ENCODE measurements at regions not wholly inside any gene's neighbourhood (a gene's known extent, or its start where the extent isn't known, plus 50 kb on each side); places are given as distances from the start of the nearest gene placed in this dataset.

DNA sequence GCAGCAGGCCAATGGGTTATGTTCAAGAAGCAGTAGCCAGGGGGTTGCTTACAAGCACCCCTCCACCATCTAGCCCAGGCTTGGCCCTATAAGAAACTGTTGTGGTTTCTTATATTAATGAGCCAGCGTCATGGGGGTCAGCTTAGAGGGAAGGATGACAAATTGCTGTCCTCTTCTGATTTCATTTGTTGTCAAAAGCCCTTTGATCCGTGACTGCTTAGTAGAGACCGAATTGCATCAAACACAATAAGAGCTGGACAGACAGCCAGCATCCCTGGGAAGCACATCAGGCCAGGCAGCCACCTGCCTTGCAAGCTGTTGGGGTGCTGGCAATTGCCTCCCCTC lies 206.6 kb upstream of the SETBP1 start:
- ChIA-PET CTCF (no interaction called here), POLR2A (no interaction called here)
- Histone ChIP-seq H3K27me3 (replicated peaks in 2 of 5; ENCODE audit: control insufficient read depth in 4 of 5, insufficient read depth in 5 of 5, low read length in 4 of 5) (no peaks in the 10 kb centered on the region), H3K9me3 (ENCODE audit: control extremely low read depth in 1 of 5, control insufficient read depth in 4 of 5, insufficient read depth in 2 of 5, low read depth in 1 of 5, low read length in 4 of 5) (peaks cover 0 to 17% (median 2%) of the 10 kb centered on the region in 5 experiments), H3K27ac (ENCODE audit: insufficient read depth in 1 of 2, low read depth in 1 of 2, low read length in 2 of 2, poor library complexity in 1 of 2, severe bottlenecking in 2 of 2) (no peak overlapping the region), H3K36me3 (ENCODE audit: control insufficient read depth in 4 of 4, insufficient read depth in 4 of 4, low read length in 3 of 4) (no peaks in the 10 kb centered on the region), H3K4me1 (ENCODE audit: control extremely low read depth in 1 of 4, control insufficient read depth in 4 of 4, insufficient read depth in 4 of 4, low read length in 3 of 4) (no peaks in the 10 kb centered on the region), H3K4me3 (ENCODE audit: control insufficient read depth in 1 of 7, extremely low read depth in 1 of 7, insufficient read depth in 4 of 7, low read depth in 2 of 7, low read length in 6 of 7) (no peak overlapping the region)
- WGBS (ENCODE audit: insufficient coverage): 87% methylated on average over 3 of the region's 3 CpGs
- no peak for DNase-seq

DNA sequence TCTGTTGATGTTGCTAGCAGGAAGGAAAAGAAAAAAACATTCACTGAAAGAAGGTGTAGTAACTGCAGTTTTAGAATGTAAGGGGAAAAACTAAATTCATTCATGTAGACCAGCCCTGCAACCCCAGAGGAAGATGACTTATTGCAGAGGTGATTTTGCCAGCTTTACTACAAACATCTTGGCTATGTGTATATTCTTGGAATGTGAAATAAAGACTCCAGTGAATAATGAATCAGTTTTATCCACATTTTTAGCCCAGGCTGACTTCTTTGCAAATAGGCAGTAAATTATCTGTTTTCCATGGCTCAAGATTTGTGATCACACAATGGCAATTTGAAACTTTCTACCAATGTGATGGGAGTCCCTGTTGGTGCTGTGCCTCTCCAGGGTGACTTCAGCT lies 206.1 kb upstream of the SETBP1 start:
- no peak overlapping the region for H3K27ac ChIP-seq (ENCODE audit: insufficient read depth in 1 of 2, low read depth in 1 of 2, low read length in 2 of 2, poor library complexity in 1 of 2, severe bottlenecking in 2 of 2)
- no peaks in the 10 kb centered on the region for H3K27me3 ChIP-seq (replicated peaks in 2 of 5; ENCODE audit: control insufficient read depth in 4 of 5, insufficient read depth in 5 of 5, low read length in 4 of 5)
- POLR2A ChIA-PET: no interaction called here
- H3K9me3 ChIP-seq (ENCODE audit: control extremely low read depth in 1 of 5, control insufficient read depth in 4 of 5, insufficient read depth in 2 of 5, low read depth in 1 of 5, low read length in 4 of 5): peaks cover 0 to 23% (median 8%) of the 10 kb centered on the region in 5 experiments
- no peaks in the 10 kb centered on the region for H3K4me1 ChIP-seq (ENCODE audit: control extremely low read depth in 1 of 4, control insufficient read depth in 4 of 4, insufficient read depth in 4 of 4, low read length in 3 of 4)
- no peak for DNase-seq
- H3K36me3 ChIP-seq (ENCODE audit: control insufficient read depth in 4 of 4, insufficient read depth in 4 of 4, low read length in 3 of 4): no peaks in the 10 kb centered on the region
- no peak overlapping the region for H3K4me3 ChIP-seq (ENCODE audit: control insufficient read depth in 1 of 7, extremely low read depth in 1 of 7, insufficient read depth in 4 of 7, low read depth in 2 of 7, low read length in 6 of 7)
- CTCF ChIA-PET: interaction anchor here (1.2 kb wide), 1 partner anchor 9 kb away, joined by 3 read pairs; no protein-coding TSS in a partner anchor

DNA sequence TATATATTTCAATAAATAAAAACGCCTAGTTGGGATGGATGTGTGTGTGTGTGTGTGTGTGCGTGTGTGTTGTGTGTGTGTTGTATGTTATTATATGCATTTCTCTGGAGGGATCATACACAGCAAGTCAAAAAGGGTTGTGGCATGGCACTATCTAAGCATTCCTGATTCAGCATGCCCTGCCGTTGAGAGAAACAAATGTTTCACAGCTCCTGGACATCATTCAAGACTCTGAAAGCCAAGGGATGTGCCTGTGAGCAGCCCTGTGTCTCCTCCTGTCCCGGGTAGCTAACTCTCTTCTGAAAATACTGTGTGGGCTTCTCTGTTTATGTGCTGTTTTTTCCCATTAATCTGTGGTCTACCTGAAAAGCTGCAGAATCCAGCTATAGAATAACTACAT lies 197.9 kb upstream of the SETBP1 start:
- Histone ChIP-seq H3K4me3 (ENCODE audit: control insufficient read depth in 1 of 7, extremely low read depth in 1 of 7, insufficient read depth in 4 of 7, low read depth in 2 of 7, low read length in 6 of 7) (no peak overlapping the region), H3K27ac (ENCODE audit: insufficient read depth in 1 of 2, low read depth in 1 of 2, low read length in 2 of 2, poor library complexity in 1 of 2, severe bottlenecking in 2 of 2) (no peak overlapping the region), H3K27me3 (replicated peaks in 2 of 5; ENCODE audit: control insufficient read depth in 4 of 5, insufficient read depth in 5 of 5, low read length in 4 of 5) (no peaks in the 10 kb centered on the region), H3K4me1 (ENCODE audit: control extremely low read depth in 1 of 4, control insufficient read depth in 4 of 4, insufficient read depth in 4 of 4, low read length in 3 of 4) (no peaks in the 10 kb centered on the region), H3K9me3 (ENCODE audit: control extremely low read depth in 1 of 5, control insufficient read depth in 4 of 5, insufficient read depth in 2 of 5, low read depth in 1 of 5, low read length in 4 of 5) (peaks cover 0 to 40% (median 18%) of the 10 kb centered on the region in 5 experiments), H3K36me3 (ENCODE audit: control insufficient read depth in 4 of 4, insufficient read depth in 4 of 4, low read length in 3 of 4) (no peaks in the 10 kb centered on the region)
- CTCF ChIA-PET: interaction anchor here (0.8 to 1.4 kb wide), 3 partner anchors 13 to 29 kb away, joined by 3 to 4 read pairs (median 3); no protein-coding TSS in a partner anchor
- WGBS (ENCODE audit: insufficient coverage): 100% methylated on average over 1 of the region's 4 CpGs
- DNase-seq: no peak
- POLR2A ChIA-PET: no interaction called here

DNA sequence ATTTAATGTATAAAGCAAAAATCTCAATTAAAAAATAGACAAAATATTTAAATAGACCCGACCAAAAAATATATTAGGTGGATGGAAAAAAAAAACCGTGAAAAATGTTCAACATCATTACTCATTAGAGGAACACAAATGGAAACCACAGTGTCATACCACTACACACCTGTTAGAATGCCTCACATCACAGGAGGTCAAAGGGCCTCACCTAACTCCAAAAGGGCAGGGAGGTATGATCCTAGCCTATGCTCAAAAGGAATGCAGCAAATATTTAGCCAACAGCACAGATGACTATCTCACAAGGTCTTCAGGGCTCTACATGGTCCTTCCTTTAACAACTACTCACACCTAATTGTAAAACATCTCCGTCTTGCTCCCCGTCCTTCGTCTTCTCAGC lies 185.5 kb upstream of the SETBP1 start:
- Histone ChIP-seq H3K9me3 (ENCODE audit: control extremely low read depth in 1 of 5, control insufficient read depth in 4 of 5, insufficient read depth in 2 of 5, low read depth in 1 of 5, low read length in 4 of 5) (no peaks in the 10 kb centered on the region), H3K36me3 (ENCODE audit: control insufficient read depth in 4 of 4, insufficient read depth in 4 of 4, low read length in 3 of 4) (no peaks in the 10 kb centered on the region), H3K4me3 (ENCODE audit: control insufficient read depth in 1 of 7, extremely low read depth in 1 of 7, insufficient read depth in 4 of 7, low read depth in 2 of 7, low read length in 6 of 7) (no peak overlapping the region), H3K27me3 (replicated peaks in 2 of 5; ENCODE audit: control insufficient read depth in 4 of 5, insufficient read depth in 5 of 5, low read length in 4 of 5) (no peaks in the 10 kb centered on the region), H3K27ac (ENCODE audit: insufficient read depth in 1 of 2, low read depth in 1 of 2, low read length in 2 of 2, poor library complexity in 1 of 2, severe bottlenecking in 2 of 2) (no peak overlapping the region), H3K4me1 (ENCODE audit: control extremely low read depth in 1 of 4, control insufficient read depth in 4 of 4, insufficient read depth in 4 of 4, low read length in 3 of 4) (peaks cover 0 to under 1% (median 0%) of the 10 kb centered on the region in 4 experiments)
- no peak for DNase-seq
- CTCF ChIA-PET: no interaction called here
- POLR2A ChIA-PET: no interaction called here
- 97% methylated on average over 3 of the region's 5 CpGs for WGBS (ENCODE audit: insufficient coverage)

DNA sequence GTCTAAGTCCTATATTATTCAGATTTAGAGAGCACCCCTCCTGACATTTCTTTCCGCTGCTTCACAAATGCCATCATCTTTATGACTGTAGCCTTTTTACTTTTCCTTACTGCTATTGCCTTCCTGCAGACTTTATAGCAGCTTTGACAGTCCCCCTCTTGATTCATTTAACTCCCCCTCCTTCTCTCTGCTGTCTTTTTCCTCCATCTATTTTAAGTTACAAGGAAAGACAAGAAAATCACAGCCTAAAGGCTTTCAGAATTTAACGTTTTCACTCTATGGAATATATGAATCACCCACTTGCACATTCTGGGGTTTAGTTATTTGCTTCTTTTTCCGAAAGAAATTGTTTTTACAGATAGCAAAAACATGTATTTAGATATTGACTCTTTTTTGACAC lies 183.4 kb upstream of the SETBP1 start:
- Histone ChIP-seq H3K36me3 (ENCODE audit: control insufficient read depth in 4 of 4, insufficient read depth in 4 of 4, low read length in 3 of 4) (no peaks in the 10 kb centered on the region), H3K27me3 (replicated peaks in 2 of 5; ENCODE audit: control insufficient read depth in 4 of 5, insufficient read depth in 5 of 5, low read length in 4 of 5) (no peaks in the 10 kb centered on the region), H3K9me3 (ENCODE audit: control extremely low read depth in 1 of 5, control insufficient read depth in 4 of 5, insufficient read depth in 2 of 5, low read depth in 1 of 5, low read length in 4 of 5) (no peaks in the 10 kb centered on the region), H3K4me1 (ENCODE audit: control extremely low read depth in 1 of 4, control insufficient read depth in 4 of 4, insufficient read depth in 4 of 4, low read length in 3 of 4) (peaks cover 9 to 17% (median 15%) of the 10 kb centered on the region in 4 experiments), H3K27ac (ENCODE audit: insufficient read depth in 1 of 2, low read depth in 1 of 2, low read length in 2 of 2, poor library complexity in 1 of 2, severe bottlenecking in 2 of 2) (no peak overlapping the region), H3K4me3 (ENCODE audit: control insufficient read depth in 1 of 7, extremely low read depth in 1 of 7, insufficient read depth in 4 of 7, low read depth in 2 of 7, low read length in 6 of 7) (no peak overlapping the region)
- CTCF ChIA-PET: interaction anchor here (1.2 kb wide), 1 partner anchor 9 kb away, joined by 3 read pairs; no protein-coding TSS in a partner anchor
- no peak for DNase-seq
- WGBS (ENCODE audit: insufficient coverage): 100% methylated on average over 1 of the region's 3 CpGs
- POLR2A ChIA-PET: no interaction called here

DNA sequence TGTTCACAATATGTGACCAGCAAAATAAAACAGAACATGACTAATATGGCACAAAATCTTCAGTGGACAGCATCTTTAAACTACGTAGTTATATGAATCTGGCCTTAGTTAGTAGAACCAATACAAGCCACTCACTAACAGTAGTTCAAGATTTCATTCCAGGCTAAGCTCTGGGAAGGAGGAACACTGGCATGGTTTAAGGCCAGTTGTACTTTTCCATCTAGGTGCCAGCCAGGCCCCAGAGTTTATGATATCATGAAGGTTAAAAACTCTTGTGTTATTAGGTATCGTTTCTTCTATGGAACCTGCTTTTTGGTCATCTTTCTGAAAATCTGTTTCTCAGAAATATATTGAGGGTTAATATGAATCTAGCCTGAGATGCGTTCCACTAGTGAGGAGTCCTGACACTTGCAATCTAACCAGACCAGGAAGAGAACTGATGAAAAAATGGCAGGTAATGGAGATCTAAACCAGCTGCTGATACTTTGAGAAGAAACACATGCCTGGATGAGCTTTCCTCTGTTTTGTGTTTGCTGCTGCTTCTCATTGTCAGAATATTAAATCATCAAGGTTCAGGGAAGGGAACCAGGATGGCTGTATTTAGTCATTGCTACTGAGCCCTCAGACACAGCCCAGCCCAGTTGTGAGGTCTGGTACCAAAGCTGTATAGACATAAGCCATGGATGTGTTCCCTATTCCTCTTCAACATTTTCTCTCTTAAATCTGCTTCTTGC lies 182.8 kb upstream of the SETBP1 start:
- H3K36me3 ChIP-seq (ENCODE audit: control insufficient read depth in 4 of 4, insufficient read depth in 4 of 4, low read length in 3 of 4): no peaks in the 10 kb centered on the region
- H3K9me3 ChIP-seq (ENCODE audit: control extremely low read depth in 1 of 5, control insufficient read depth in 4 of 5, insufficient read depth in 2 of 5, low read depth in 1 of 5, low read length in 4 of 5): no peaks in the 10 kb centered on the region
- peaks cover 9 to 22% (median 19%) of the 10 kb centered on the region in 4 experiments for H3K4me1 ChIP-seq (ENCODE audit: control extremely low read depth in 1 of 4, control insufficient read depth in 4 of 4, insufficient read depth in 4 of 4, low read length in 3 of 4)
- DNase-seq: no peak
- H3K27ac ChIP-seq (ENCODE audit: insufficient read depth in 1 of 2, low read depth in 1 of 2, low read length in 2 of 2, poor library complexity in 1 of 2, severe bottlenecking in 2 of 2): no peak overlapping the region
- POLR2A ChIA-PET: no interaction called here
- WGBS (ENCODE audit: insufficient coverage): 100% methylated on average over 1 of the region's 3 CpGs
- H3K27me3 ChIP-seq (replicated peaks in 2 of 5; ENCODE audit: control insufficient read depth in 4 of 5, insufficient read depth in 5 of 5, low read length in 4 of 5): no peaks in the 10 kb centered on the region
- no peak overlapping the region for H3K4me3 ChIP-seq (ENCODE audit: control insufficient read depth in 1 of 7, extremely low read depth in 1 of 7, insufficient read depth in 4 of 7, low read depth in 2 of 7, low read length in 6 of 7)
- CTCF ChIA-PET: no interaction called here

DNA sequence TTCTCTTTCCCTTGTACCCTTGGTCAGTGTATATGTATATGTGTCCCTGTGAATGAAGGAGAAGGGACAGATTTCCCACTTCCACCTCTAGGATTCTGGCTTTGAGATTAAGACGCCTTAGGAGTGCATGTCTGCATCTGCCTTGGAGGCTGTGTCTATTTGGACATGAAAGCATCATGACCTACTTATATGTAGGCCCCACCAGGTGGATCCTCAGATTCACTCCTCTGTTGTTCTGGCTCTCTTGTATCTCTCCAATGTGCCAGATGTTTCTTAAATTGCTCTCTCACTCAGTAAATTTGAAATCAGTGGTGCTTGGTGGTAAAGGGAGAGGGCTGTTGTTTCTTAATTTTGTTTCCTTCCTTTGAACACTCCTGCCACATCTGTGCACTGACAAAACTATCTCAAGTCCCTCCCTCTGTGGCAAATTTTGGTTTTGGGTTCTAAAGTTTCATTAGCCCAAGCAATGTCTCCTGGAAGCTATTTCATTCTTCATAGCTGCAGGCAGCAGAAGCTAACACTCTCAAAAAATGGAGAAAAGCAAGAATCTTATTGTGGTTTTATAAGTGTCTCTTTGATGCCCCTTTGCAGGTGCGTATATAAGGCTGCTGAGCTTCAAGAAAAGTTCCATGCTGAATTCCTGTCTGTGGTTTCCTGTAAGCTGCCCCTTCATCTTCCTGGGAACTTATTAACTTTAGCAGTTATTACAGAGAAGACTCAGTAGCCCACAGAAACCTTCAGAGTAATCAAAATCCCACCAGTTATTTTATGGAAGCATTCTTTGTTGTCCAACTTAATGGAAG lies 179.7 kb upstream of the SETBP1 start:
- Histone ChIP-seq H3K27me3 (replicated peaks in 2 of 5; ENCODE audit: control insufficient read depth in 4 of 5, insufficient read depth in 5 of 5, low read length in 4 of 5) (no peaks in the 10 kb centered on the region), H3K9me3 (ENCODE audit: control extremely low read depth in 1 of 5, control insufficient read depth in 4 of 5, insufficient read depth in 2 of 5, low read depth in 1 of 5, low read length in 4 of 5) (no peaks in the 10 kb centered on the region), H3K4me1 (ENCODE audit: control extremely low read depth in 1 of 4, control insufficient read depth in 4 of 4, insufficient read depth in 4 of 4, low read length in 3 of 4) (peaks cover 14 to 37% (median 23%) of the 10 kb centered on the region in 4 experiments), H3K27ac (ENCODE audit: insufficient read depth in 1 of 2, low read depth in 1 of 2, low read length in 2 of 2, poor library complexity in 1 of 2, severe bottlenecking in 2 of 2) (no peak overlapping the region), H3K36me3 (ENCODE audit: control insufficient read depth in 4 of 4, insufficient read depth in 4 of 4, low read length in 3 of 4) (no peaks in the 10 kb centered on the region), H3K4me3 (ENCODE audit: control insufficient read depth in 1 of 7, extremely low read depth in 1 of 7, insufficient read depth in 4 of 7, low read depth in 2 of 7, low read length in 6 of 7) (peak overlapping the region in 2 of 7 experiments; percentile 5 to 14)
- DNase-seq: peak in 1 of 3 donors; percentile 9
- POLR2A ChIA-PET: no interaction called here
- WGBS (ENCODE audit: insufficient coverage): 56% methylated on average over 2 of the region's 2 CpGs
- CTCF ChIA-PET: no interaction called here
